ENCODE measurements at regions not wholly inside any gene's neighbourhood (a gene's known extent, or its start where the extent isn't known, plus 50 kb on each side); places are given as distances from the start of the nearest gene placed in this dataset.

DNA sequence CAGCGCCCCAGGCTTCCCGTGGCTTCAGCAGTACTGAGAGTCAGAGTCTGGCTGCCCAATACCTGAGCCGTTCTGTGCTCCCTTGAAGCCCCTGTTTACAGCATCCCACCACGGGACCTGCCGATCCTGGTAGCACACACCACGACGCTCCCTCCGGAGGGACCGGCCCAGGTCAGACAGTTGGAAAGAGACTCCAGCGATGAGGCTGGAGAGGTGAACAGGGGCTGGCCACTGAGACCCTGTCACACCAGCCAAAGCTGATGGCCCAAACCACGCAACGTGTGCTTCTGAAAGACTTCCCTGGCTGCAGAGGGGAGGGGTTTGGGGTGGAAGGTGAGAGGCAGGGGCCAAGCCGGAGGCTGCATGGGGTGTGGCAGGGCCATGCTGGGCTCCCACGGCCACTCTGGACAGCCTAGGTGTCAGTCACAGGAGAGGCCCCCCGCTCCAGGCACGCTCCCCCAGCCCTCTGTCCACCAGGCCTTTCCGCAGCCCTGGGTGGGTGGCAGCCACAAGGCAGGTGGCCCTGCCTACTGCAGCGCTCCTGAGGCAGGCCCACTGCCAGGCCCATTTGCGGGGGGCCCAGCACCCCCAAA is 140.2 kb upstream of the CHST15 start:
- no peaks in the 10 kb centered on the region for H3K79me2 ChIP-seq (ENCODE audit: low read length)
- DNase-seq (no peak), ATAC-seq (no peak)
- H4K20me1 ChIP-seq (ENCODE audit: low read length) = no peaks in the 10 kb centered on the region
- H3F3A ChIP-seq (ENCODE audit: low read length, unreplicated experiment) = no peaks in the 10 kb centered on the region
- H3K9ac ChIP-seq (ENCODE audit: low read length) = no peak overlapping the region
- intact Hi-C loops (cut with micrococcal nuclease) = no loop called here
- POLR2A ChIA-PET (ENCODE audit: unreplicated experiment) = no interaction called here
- no TSS peak for BruUV-seq (replicated peaks)
- no peaks in the 10 kb centered on the region for H3K27me3 ChIP-seq (ENCODE audit: low read length)
- H3K4me1 ChIP-seq (ENCODE audit: insufficient read depth, low read length) = no peaks in the 10 kb centered on the region
- no peak overlapping the region for H2AFZ ChIP-seq (ENCODE audit: low read length)
- H3K4me3 ChIP-seq (ENCODE audit: low read length) = no peak overlapping the region
- H3K4me2 ChIP-seq (ENCODE audit: low read length) = no peak overlapping the region
- H3K9me2 ChIP-seq (replicated peaks; ENCODE audit: low read length) = no peaks in the 10 kb centered on the region
- TF ChIP-seq EZH2 (IDR thresholded peaks at IDR 0.05; ENCODE audit: low read length, unreplicated experiment) = no peak
- TF ChIP-seq EZH2phosphoT487 (IDR thresholded peaks at IDR 0.05; ENCODE audit: borderline replicate concordance, low read length) = no peak
- TF ChIP-seq CTCF (conservative IDR thresholded peaks at IDR 0.05; ENCODE audit: low read depth, low read length) = no peak
- H3K36me3 ChIP-seq (ENCODE audit: low read depth, low read length) = no peaks in the 10 kb centered on the region
- CTCF ChIA-PET = no interaction called here
- no peaks in the 10 kb centered on the region for H3K9me3 ChIP-seq (ENCODE audit: low read length)
- H3K27ac ChIP-seq (ENCODE audit: low read length) = no peak overlapping the region

GRCh38 chr10:124232686-124233545 is 139.5 kb upstream of the CHST15 start:
- H3K4me3 ChIP-seq (ENCODE audit: low read length) = no peak overlapping the region
- no peak overlapping the region for H3K4me2 ChIP-seq (ENCODE audit: low read length)
- no peak overlapping the region for H3K9ac ChIP-seq (ENCODE audit: low read length)
- no peaks in the 10 kb centered on the region for H3K9me3 ChIP-seq (ENCODE audit: low read length)
- ATAC-seq (no peak), DNase-seq (no peak)
- no peaks in the 10 kb centered on the region for H3K4me1 ChIP-seq (ENCODE audit: insufficient read depth, low read length)
- intact Hi-C loops (cut with micrococcal nuclease) = no loop called here
- H3K27me3 ChIP-seq (ENCODE audit: low read length) = no peaks in the 10 kb centered on the region
- no TSS peak for BruUV-seq (replicated peaks)
- H3K27ac ChIP-seq (ENCODE audit: low read length) = no peak overlapping the region
- no peaks in the 10 kb centered on the region for H3K36me3 ChIP-seq (ENCODE audit: low read depth, low read length)
- H2AFZ ChIP-seq (ENCODE audit: low read length) = no peak overlapping the region
- H3K79me2 ChIP-seq (ENCODE audit: low read length) = no peaks in the 10 kb centered on the region
- no peaks in the 10 kb centered on the region for H4K20me1 ChIP-seq (ENCODE audit: low read length)
- H3F3A ChIP-seq (ENCODE audit: low read length, unreplicated experiment) = no peaks in the 10 kb centered on the region
- ChIA-PET CTCF (no interaction called here), POLR2A (ENCODE audit: unreplicated experiment) (no interaction called here)
- H3K9me2 ChIP-seq (replicated peaks; ENCODE audit: low read length) = no peaks in the 10 kb centered on the region
- TF ChIP-seq EZH2phosphoT487 (IDR thresholded peaks at IDR 0.05; ENCODE audit: borderline replicate concordance, low read length) = no peak

DNA sequence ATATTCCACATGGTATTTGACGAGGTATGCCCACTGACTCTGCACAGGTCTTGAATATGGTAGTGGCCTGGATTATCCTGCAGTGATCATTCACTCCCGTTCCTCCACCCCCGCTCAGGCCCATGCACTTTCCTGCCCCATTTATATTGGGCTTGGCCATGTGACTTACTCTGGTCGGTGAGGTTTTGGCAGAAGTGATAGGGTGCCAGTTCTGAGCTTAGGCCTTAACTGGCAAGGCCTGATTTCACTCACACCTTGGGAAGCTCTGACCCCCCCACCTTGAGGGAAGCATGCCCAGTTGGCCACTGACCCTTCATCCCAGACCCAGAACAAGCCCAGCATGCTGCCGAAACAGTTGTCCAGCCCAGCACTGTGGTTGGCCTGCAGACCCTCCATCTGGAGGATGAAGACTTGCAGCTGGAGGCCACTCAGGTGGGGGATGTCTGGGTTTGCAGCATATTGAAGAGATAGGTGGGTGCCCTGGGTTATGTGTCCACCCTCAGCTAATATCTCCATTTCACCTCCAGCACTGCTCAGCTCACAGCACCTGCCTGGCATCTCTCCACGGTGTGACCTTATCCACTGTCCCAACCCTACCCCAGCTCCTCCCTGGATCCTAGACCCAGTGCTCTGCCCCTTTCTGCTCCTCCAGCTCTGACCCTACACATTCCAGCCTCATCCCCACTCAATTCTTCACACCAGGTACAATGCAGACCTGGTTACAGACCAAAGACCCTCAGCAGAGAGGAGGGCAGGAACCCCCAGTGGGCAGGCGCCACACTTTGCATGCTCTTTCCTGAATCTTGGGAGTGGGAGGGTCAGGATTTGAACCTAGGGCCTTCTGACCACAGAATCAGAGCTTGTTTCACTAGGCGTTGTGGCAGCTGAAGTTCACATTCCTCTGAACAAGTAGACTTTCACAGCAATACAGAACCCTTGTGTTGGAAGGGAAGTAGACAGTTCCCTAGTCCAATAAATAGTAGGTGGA is 138.1 kb upstream of the CHST15 start:
- no peak overlapping the region for H3K9ac ChIP-seq (ENCODE audit: low read length)
- BruUV-seq (replicated peaks) = no TSS peak
- no peaks in the 10 kb centered on the region for H3K9me2 ChIP-seq (replicated peaks; ENCODE audit: low read length)
- ChIA-PET CTCF (no interaction called here), POLR2A (ENCODE audit: unreplicated experiment) (no interaction called here)
- no peaks in the 10 kb centered on the region for H3F3A ChIP-seq (ENCODE audit: low read length, unreplicated experiment)
- ATAC-seq = no peak
- H3K4me2 ChIP-seq (ENCODE audit: low read length) = no peak overlapping the region
- no peaks in the 10 kb centered on the region for H3K27me3 ChIP-seq (ENCODE audit: low read length)
- no peak overlapping the region for H3K27ac ChIP-seq (ENCODE audit: low read length)
- TF ChIP-seq EZH2 (IDR thresholded peaks at IDR 0.05; ENCODE audit: low read length, unreplicated experiment) = no peak
- TF ChIP-seq EZH2phosphoT487 (IDR thresholded peaks at IDR 0.05; ENCODE audit: borderline replicate concordance, low read length) = no peak
- no peak for TF ChIP-seq CTCF (conservative IDR thresholded peaks at IDR 0.05; ENCODE audit: low read depth, low read length)
- H3K4me3 ChIP-seq (ENCODE audit: low read length) = no peak overlapping the region
- no peak overlapping the region for H2AFZ ChIP-seq (ENCODE audit: low read length)
- H3K36me3 ChIP-seq (ENCODE audit: low read depth, low read length) = no peaks in the 10 kb centered on the region
- H3K79me2 ChIP-seq (ENCODE audit: low read length) = no peaks in the 10 kb centered on the region
- no peak for DNase-seq
- no peaks in the 10 kb centered on the region for H4K20me1 ChIP-seq (ENCODE audit: low read length)
- H3K9me3 ChIP-seq (ENCODE audit: low read length) = no peaks in the 10 kb centered on the region
- H3K4me1 ChIP-seq (ENCODE audit: insufficient read depth, low read length) = no peaks in the 10 kb centered on the region
- intact Hi-C loops (cut with micrococcal nuclease) = no loop called here
